KMS-11 (cell line): ENCODE measurements at regions not wholly inside any gene's neighbourhood (a gene's known extent, or its start where the extent isn't known, plus 50 kb on each side); places are given as distances from the start of the nearest gene placed in this dataset.

Source experiments
- H2AFZ ChIP-seq: fragments of 200-600 bp; sonication (generic); 2 replicates; pipeline ENCODE4 v1.6.1; 2016; ENCODE audit warnings: antibody characterized with exemption, mixed run types, low read depth
- H3K27ac ChIP-seq: fragments of 200-600 bp; sonication (generic); 2 replicates; pipeline ENCODE4 v1.6.1; 2016; ENCODE audit warnings: mild to moderate bottlenecking, mixed run types
- H3K27me3 ChIP-seq: fragments of 200-600 bp; sonication (generic); 2 replicates; pipeline ENCODE4 v1.6.1; 2017; ENCODE audit warnings: mild to moderate bottlenecking, low read depth, mixed run types, moderate library complexity; ENCODE audit not compliant: insufficient read depth
- H3K36me3 ChIP-seq: fragments of 200-600 bp; sonication (generic); 2 replicates; pipeline ENCODE4 v1.6.1; 2017; ENCODE audit warnings: mild to moderate bottlenecking, mixed run types; ENCODE audit not compliant: insufficient read depth
- H3K4me1 ChIP-seq: fragments of 200-600 bp; sonication (generic); 2 replicates; pipeline ENCODE4 v1.6.1; 2016; ENCODE audit warnings: mild to moderate bottlenecking, low read depth, mixed run types; ENCODE audit not compliant: poor library complexity, severe bottlenecking
- H3K4me2 ChIP-seq: fragments of 200-600 bp; sonication (generic); 2 replicates; pipeline ENCODE4 v1.7.0; 2016; ENCODE audit warnings: mild to moderate bottlenecking, mixed run types
- H3K4me3 ChIP-seq: fragments of 200-600 bp; sonication (generic); IDR thresholded peaks from 2 replicates; pipeline ENCODE4 v1.6.1; 2017; ENCODE audit warnings: low read depth, low read length, mixed read lengths; ENCODE audit not compliant: insufficient read depth
- H3K79me2 ChIP-seq: fragments of 200-600 bp; sonication (generic); 2 replicates; pipeline ENCODE4 v1.6.1; 2016; ENCODE audit warnings: low read depth, mixed run types; ENCODE audit not compliant: insufficient read depth
- H3K9ac ChIP-seq: fragments of 200-600 bp; sonication (generic); 2 replicates; pipeline ENCODE4 v1.6.1; 2016; ENCODE audit warnings: mild to moderate bottlenecking, mixed run types
- H4K20me1 ChIP-seq: fragments of 200-600 bp; sonication (generic); 2 replicates; pipeline ENCODE4 v1.6.1; 2016; ENCODE audit warnings: mild to moderate bottlenecking, mixed run types; ENCODE audit not compliant: insufficient read depth
- TF ChIP-seq, protein P1 (sequence below): fragments of 200-600 bp; sonication (generic); conservative IDR thresholded peaks from 2 replicates; pipeline ENCODE4 v1.6.1; 2017; ENCODE audit warnings: low read depth, mild to moderate bottlenecking, antibody characterized with exemption, low read length, moderate library complexity, mixed read lengths

DNA sequence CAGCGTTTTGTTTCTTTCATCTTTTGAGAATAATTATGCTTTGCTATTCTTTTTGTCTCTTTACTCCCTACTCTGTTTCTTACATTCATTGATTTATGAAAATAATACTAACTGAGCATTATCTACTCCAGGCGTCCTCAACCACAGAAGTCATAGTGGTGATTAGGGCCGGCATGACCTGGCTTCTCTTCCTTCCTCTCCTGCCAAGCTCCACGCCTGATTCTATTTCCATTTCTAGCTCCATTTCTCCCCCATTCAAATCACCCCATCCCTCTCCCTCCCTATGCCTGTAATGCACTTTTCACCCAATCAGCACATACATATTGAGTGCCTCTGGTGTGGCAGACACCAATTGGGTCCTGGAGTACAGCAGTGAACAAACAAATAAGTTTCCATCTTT is 183.2 kb upstream of the GPR12 start:
- Histone ChIP-seq H2AFZ (no peak overlapping the region), H3K9ac (no peak overlapping the region), H3K4me2 (no peak overlapping the region), H3K36me3 (no peaks in the 10 kb centered on the region), H3K4me3 (no peak overlapping the region), H3K4me1 (no peaks in the 10 kb centered on the region), H4K20me1 (no peaks in the 10 kb centered on the region), H3K79me2 (no peaks in the 10 kb centered on the region), H3K27ac (no peak overlapping the region), H3K27me3 (no peaks in the 10 kb centered on the region)
- TF ChIP-seq, protein P1, sequence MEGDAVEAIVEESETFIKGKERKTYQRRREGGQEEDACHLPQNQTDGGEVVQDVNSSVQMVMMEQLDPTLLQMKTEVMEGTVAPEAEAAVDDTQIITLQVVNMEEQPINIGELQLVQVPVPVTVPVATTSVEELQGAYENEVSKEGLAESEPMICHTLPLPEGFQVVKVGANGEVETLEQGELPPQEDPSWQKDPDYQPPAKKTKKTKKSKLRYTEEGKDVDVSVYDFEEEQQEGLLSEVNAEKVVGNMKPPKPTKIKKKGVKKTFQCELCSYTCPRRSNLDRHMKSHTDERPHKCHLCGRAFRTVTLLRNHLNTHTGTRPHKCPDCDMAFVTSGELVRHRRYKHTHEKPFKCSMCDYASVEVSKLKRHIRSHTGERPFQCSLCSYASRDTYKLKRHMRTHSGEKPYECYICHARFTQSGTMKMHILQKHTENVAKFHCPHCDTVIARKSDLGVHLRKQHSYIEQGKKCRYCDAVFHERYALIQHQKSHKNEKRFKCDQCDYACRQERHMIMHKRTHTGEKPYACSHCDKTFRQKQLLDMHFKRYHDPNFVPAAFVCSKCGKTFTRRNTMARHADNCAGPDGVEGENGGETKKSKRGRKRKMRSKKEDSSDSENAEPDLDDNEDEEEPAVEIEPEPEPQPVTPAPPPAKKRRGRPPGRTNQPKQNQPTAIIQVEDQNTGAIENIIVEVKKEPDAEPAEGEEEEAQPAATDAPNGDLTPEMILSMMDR = no peak

DNA sequence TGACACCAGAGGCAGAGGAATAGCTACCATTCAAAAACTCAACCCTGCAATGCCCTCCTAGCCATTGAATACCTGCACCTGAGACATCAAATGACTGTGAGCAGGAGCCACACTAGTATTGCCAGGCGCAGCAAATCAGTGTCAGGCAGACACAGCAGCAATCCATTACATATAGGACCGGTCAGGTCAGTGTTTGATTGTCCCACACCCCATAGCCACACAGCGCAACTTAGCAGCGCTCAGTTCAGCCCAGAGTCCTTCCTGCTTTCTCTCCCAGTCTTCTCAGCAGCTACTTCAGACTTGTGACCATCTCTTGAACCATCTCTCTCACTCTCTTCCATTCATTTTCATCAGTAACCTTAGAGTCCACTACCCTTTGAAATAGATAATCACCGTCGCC is 181.6 kb upstream of the GPR12 start:
- no peaks in the 10 kb centered on the region for H3K79me2 ChIP-seq
- H3K4me2 ChIP-seq = no peak overlapping the region
- no peak overlapping the region for H3K4me3 ChIP-seq
- H3K27ac ChIP-seq = no peak overlapping the region
- H3K9ac ChIP-seq = no peak overlapping the region
- no peaks in the 10 kb centered on the region for H3K27me3 ChIP-seq
- H3K4me1 ChIP-seq = no peaks in the 10 kb centered on the region
- H4K20me1 ChIP-seq = no peaks in the 10 kb centered on the region
- no peaks in the 10 kb centered on the region for H3K36me3 ChIP-seq
- TF ChIP-seq, protein P1 = no peak
- H2AFZ ChIP-seq = no peak overlapping the region

DNA sequence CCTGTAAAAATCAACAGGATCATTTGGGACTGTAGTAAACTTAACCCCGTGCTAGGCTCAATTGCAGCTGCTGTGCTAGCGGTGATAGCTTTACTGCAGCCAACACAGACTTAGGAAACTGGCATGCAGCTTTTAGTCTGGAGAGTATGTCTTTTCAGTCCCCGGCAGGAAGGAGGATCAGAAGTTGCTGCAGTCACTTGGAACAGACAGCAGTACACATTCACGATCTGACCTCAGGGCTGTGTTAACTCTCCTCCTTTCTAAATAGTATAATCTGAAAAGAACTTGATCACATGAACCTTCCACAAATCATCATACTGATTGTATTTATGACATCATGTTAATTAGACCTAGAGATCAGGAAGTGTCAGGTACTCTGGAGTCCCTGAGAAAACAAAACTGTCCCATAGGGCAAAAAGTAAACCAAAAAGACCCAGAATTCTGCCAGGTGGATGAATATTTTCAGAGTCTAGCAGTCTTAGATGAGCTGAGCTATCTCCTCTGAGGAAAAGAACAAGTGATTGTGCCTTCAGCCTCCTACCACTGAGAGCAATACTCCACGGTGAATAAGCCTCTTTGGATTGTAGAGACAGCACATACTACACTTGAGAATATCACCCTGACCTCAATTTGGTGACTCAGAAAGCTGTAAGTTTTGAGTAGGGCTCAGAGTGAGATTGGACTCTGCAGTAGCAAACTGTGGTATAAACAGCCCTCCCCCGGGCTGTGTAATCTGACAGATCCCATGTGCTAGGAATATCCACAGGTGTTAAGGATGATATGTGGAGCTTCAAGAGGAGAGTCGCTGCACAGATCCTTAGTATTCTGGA is 181.0 kb upstream of the GPR12 start:
- no peaks in the 10 kb centered on the region for H3K36me3 ChIP-seq
- no peak overlapping the region for H2AFZ ChIP-seq
- H3K27me3 ChIP-seq = no peaks in the 10 kb centered on the region
- no peaks in the 10 kb centered on the region for H3K79me2 ChIP-seq
- H3K4me1 ChIP-seq = no peaks in the 10 kb centered on the region
- H4K20me1 ChIP-seq = no peaks in the 10 kb centered on the region
- no peak overlapping the region for H3K9ac ChIP-seq
- H3K4me3 ChIP-seq = no peak overlapping the region
- H3K27ac ChIP-seq = no peak overlapping the region
- no peak overlapping the region for H3K4me2 ChIP-seq
- TF ChIP-seq, protein P1 = no peak

DNA sequence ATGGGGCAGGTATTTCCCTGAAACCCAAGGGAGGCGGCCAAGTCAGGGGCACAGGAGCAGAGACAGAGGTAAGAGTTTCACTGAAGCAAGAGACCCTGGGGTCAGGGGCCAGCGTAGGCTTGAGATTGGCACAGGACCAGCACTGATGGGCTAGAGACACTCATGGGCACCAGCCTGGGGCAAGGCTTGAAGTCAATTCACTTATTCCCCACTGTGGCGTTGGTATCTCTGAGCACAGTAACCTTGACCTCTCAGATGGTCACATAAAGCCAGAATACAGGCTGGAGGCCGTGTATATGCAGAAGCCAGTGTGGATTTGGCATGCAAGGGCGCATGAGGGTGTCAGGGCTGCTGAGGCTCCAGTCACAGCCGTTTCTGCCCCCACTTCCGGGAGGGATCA is 173.5 kb upstream of the GPR12 start:
- Histone ChIP-seq H3K4me3 (no peak overlapping the region), H3K4me2 (no peak overlapping the region), H3K79me2 (no peaks in the 10 kb centered on the region), H4K20me1 (no peaks in the 10 kb centered on the region), H2AFZ (no peak overlapping the region), H3K4me1 (no peaks in the 10 kb centered on the region), H3K27ac (no peak overlapping the region), H3K27me3 (no peaks in the 10 kb centered on the region), H3K9ac (no peak overlapping the region), H3K36me3 (no peaks in the 10 kb centered on the region)
- TF ChIP-seq, protein P1 = no peak
